ENCODE measurements at regions not wholly inside any gene's neighbourhood (a gene's known extent, or its start where the extent isn't known, plus 50 kb on each side); places are given as distances from the start of the nearest gene placed in this dataset.

- DNase-seq = no peak
Measured at GRCh38 chr3:64988188-64988587, 300.4 kb upstream of the ADAMTS9 start.

GRCh38 chr3:64987726-64988125, 299.9 kb upstream of the ADAMTS9 start:
- DNase-seq = no peak

DNA sequence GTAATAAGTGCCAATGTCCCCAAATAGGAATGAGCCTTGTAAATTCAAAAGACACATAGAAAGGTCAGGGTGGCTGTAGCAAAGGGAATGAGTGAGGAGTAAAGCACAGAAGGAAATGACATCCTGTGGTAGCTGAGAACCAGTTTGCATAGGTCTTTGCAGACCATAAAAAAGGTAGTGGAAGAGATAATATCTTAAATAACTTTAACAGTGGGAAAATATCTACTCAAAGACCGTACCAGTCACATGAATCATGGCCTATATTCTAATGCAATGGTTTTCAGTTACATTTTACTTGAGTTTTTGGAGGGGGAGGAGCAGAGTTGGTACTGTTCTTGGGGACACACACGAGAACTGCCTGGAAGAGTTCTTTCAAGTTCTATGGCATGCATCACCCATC, 297.3 kb upstream of the ADAMTS9 start:
- DNase-seq = no peak

- no peak for DNase-seq
Measured at GRCh38 chr3:64983583-64984359, 296.0 kb upstream of the ADAMTS9 start.

DNA sequence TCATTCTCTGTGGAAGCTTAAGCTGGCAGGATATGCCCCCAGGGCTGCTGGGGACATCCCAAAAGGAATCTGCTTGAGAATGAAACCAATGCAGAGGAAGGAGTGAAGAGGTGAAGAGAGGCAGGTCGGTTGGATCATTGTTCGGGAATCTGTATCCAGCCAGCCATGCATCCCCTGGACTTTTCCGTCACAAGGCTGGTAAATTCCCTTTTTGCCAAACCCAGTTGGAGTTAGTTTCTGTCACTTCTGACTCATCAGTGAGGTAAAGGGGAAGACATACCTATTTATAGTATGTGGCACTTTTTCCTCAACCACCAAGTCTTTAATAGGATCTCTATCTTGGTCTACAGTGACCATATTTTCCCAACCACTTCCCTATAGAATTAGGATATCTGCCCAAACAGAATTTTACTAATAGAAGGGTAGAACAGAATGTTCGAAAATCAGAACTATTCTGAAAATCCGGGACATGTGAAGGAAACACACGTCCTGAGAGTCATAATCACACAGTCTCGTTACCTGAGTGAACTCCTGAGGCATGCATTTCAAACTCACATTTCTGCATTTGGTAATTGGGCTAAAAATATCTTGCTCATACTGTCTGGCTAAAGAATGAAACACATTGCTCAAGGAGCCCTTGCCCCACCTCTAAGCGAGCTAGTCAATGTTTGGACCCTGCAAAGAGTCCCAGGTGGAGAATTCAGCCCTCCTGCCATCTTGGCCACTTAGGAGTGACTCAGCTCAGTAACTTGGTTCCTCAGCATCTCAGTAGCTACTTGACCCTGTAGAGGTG, 289.7 kb upstream of the ADAMTS9 start:
- DNase-seq = no peak

GRCh38 chr3:64976456-64976855, 288.7 kb upstream of the ADAMTS9 start:
- DNase-seq = no peak

DNA sequence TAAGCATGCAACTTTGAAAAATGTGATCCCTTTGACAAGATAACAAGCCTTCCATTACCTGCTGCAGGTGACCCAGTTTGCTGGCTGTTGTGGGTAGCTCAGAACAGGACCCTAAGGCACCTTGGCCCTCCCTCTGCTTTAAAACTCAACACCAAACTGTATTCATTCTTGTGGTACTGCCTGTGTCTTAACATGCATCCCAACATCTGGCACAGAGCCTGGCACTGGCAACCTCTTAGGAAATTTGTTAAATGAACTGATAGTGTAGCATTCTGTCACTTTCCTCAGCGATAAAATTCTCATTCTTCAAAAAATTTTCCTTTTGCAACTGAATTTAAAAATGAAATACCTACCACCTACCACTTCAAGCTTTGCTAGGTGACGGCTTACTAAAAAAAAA, 287.3 kb upstream of the ADAMTS9 start:
- DNase-seq = no peak

GRCh38 chr3:64974401-64974800, 286.6 kb upstream of the ADAMTS9 start:
- DNase-seq = no peak

DNA sequence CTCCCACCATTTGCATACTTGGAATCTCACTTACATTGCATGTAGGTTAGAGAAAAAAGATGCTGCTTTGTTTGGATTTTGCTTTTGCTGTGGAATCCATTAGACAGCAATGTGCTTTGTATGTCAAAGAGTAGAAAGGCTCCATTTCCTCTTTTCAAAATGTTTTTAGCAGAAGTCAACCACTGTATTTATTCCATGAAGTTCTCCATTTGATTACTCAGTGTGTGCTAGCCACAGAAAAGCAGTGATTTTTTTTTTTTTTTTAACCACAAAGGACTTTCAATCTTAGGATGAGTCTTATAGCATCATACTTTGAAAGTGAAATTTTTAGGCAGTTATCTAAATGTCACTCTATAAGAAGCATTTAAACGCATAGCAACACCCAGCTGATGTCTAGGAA, 285.0 kb upstream of the ADAMTS9 start:
- peak; percentile 4 for DNase-seq

DNA sequence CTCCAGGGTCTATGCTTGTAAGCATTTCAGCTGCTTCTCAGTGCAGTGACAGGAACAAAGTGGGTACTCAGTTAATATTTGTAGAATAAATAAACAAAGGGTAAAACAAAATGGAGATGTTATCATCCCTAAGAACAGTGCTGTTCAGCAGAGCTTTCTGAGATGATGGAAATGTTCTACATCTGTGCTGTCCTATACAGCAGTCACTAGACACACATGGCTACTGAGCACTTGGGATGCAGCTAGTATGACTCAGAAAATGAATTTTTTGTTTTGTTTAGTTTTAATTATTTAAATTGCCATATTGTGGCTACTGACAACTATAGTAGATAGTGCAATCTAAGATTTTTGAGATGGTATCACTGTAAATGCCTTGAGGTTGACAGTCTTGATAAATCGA, 283.8 kb upstream of the ADAMTS9 start:
- no peak for DNase-seq

DNA sequence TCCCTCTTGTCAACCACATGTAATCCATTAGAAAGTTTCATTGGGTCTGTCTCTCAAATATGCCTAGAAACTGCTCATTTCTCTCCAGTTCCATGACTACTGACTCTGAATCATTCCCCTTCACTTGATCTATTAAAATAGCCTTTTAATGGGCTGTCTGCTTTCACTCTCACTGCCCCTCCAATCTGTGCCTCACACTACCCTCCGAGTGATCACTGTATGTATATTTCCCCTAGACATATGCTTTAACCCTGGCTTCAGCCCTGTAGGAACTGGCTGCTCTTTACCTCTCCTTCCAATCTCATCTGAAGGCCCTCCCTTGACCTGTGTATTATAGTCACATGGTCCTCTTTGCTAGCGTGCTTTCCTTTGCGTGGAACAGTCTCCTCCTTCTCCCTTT, 282.8 kb upstream of the ADAMTS9 start:
- DNase-seq = no peak

DNA sequence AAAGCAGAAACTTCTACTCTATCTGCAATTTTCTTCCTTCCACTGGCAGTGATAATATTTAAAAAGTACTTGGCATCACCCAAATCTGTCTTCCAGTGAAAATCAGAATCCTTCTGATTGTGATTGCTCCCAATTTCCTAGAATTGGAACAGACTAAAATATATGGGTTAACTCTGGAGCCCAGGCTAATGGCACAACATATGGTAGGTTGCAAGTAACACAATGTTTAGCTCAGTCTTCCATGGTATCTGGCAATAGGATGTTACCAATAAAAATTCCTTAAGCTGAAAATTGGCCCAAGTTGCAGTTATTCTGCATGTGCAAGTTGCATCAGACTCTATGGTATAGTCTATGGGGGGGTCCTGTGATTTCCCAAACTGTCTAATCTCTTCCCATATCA, 273.5 kb upstream of the ADAMTS9 start:
- DNase-seq = no peak

- DNase-seq = no peak
Measured at GRCh38 chr3:64958199-64958843, 270.5 kb upstream of the ADAMTS9 start.

GRCh38 chr3:64957408-64958198, 269.8 kb upstream of the ADAMTS9 start:
- DNase-seq = no peak

DNA sequence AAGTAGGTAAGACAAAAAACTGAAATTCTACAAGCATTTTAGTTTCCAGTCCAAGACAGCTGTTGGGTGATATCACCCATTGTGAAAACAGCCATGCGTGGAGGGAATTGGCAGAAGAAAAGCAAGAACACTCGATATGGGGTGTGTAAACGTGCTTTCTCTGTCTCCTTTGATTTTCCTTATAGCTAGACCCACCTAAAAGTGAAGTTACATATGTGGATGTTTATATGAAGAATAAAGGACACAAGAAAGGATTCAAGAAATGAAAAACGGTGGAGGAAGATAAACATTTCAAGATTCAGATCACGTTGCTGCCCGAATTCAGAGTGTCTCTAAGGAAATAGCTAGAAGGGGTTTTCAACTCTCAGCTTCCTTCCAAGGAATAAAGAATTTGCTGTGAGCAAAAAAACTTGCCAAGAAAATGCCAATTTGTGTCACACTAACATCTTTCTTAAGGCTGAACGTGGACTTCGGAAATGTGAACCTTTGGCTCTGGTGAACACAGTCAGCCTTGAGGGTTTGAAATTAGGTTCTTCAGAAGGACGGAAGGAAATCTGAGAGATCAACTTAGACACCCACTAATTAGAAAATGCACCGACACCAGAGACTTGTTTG, 269.0 kb upstream of the ADAMTS9 start:
- no peak for DNase-seq

DNA sequence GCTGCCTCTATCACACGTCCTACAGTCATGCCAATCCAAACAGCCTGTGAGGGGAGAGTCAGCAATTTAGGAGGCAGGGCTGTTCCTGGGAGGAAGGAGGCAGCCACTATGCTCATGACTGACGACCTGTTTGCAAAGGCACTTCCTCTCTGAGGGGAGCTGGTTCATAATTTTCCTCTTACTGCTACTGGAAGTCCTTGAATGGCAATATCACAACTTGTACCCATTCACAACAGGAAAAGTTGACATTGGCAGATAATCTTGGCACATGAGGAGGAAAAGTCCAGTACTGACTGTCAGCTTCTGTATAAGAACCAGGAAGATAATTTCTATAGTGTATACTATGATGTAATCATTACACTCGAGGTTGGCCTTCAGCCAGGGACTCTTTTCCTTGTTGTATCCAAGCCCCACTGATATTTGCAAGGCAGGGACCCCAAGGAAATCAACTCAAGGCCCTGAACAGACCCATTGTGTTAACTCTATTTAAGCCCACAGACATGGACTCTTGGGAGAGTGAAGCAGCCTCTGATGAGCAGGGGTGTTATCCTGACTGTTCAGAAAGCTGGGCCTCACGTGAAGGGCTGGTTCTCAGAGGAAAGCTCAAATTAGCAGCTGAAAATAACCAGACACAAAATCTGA, 267.3 kb upstream of the ADAMTS9 start:
- no peak for DNase-seq

GRCh38 chr3:64945171-64945729, 257.4 kb upstream of the ADAMTS9 start:
- DNase-seq = no peak

DNA sequence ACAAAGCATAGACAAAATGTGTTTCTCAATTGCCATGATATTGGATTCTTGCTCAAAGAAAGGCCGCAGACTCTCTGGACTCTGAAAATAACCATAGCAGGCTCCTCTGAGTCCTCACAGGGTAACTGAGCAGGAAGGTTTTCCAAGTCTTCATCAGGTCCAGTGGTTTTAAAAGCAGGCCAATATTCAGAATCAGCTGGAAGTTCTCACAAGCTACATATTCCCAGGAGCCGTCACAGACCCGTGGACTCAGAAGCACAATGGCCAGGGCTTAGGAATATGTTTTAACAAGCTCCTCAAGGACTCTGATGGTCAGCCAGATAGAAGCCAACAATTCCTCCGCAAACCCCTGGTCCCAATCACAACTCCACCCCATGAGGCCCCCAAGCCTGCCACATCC, 256.1 kb upstream of the ADAMTS9 start:
- DNase-seq = no peak

- no peak for DNase-seq
Measured at GRCh38 chr3:64940596-64941348, 253.0 kb upstream of the ADAMTS9 start.

- DNase-seq = no peak
Measured at GRCh38 chr3:64939747-64940450, 252.1 kb upstream of the ADAMTS9 start.

Data from SIG-M5 (cell line).